ENCODE measurements at regions not wholly inside any gene's neighbourhood (a gene's known extent, or its start where the extent isn't known, plus 50 kb on each side); places are given as distances from the start of the nearest gene placed in this dataset.
"Not testable (repeated sequence)": the region's sequence is repeated elsewhere in the genome, so short reads cannot be mapped to it uniquely, and the experiment has no call there.

GRCh38 chr4:103842076-103842475 lies 122.3 kb upstream of the TACR3 start:
- TF ChIP-seq ZNF70 (CRISPR knock-in tag; IDR thresholded peaks at IDR 0.05) (no peak), GLIS3 (CRISPR knock-in tag; IDR thresholded peaks at IDR 0.05) (no peak), SNAI2 (CRISPR knock-in tag; IDR thresholded peaks at IDR 0.05) (no peak), TSHZ2 (CRISPR knock-in tag; IDR thresholded peaks at IDR 0.05) (no peak), ZNF8 (CRISPR knock-in tag; IDR thresholded peaks at IDR 0.05) (no peak), BACH2 (CRISPR knock-in tag; IDR thresholded peaks at IDR 0.05; ENCODE audit: borderline replicate concordance) (no peak), PPARA (CRISPR knock-in tag; IDR thresholded peaks at IDR 0.05; ENCODE audit: borderline replicate concordance) (no peak), RARB (CRISPR knock-in tag; IDR thresholded peaks at IDR 0.05) (no peak), ESRRG (CRISPR knock-in tag; IDR thresholded peaks at IDR 0.05) (no peak), ZFP3 (CRISPR knock-in tag; IDR thresholded peaks at IDR 0.05) (no peak), OSR1 (CRISPR knock-in tag; IDR thresholded peaks at IDR 0.05) (no peak), ZNF565 (CRISPR knock-in tag; conservative IDR thresholded peaks at IDR 0.05; ENCODE audit: low read depth) (no peak), CSDC2 (CRISPR knock-in tag; IDR thresholded peaks at IDR 0.05) (no peak), TOX (CRISPR knock-in tag; IDR thresholded peaks at IDR 0.05; ENCODE audit: borderline replicate concordance) (no peak), ISL1 (CRISPR knock-in tag; IDR thresholded peaks at IDR 0.05) (no peak), TCF4 (CRISPR knock-in tag; IDR thresholded peaks at IDR 0.05; ENCODE audit: borderline replicate concordance) (no peak), ZFP30 (CRISPR knock-in tag; IDR thresholded peaks at IDR 0.05) (no peak)
- TF ChIP-seq, protein P1, sequence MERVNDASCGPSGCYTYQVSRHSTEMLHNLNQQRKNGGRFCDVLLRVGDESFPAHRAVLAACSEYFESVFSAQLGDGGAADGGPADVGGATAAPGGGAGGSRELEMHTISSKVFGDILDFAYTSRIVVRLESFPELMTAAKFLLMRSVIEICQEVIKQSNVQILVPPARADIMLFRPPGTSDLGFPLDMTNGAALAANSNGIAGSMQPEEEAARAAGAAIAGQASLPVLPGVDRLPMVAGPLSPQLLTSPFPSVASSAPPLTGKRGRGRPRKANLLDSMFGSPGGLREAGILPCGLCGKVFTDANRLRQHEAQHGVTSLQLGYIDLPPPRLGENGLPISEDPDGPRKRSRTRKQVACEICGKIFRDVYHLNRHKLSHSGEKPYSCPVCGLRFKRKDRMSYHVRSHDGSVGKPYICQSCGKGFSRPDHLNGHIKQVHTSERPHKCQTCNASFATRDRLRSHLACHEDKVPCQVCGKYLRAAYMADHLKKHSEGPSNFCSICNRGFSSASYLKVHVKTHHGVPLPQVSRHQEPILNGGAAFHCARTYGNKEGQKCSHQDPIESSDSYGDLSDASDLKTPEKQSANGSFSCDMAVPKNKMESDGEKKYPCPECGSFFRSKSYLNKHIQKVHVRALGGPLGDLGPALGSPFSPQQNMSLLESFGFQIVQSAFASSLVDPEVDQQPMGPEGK (CRISPR knock-in tag; IDR thresholded peaks at IDR 0.05; ENCODE audit: borderline replicate concordance) = no peak
- ATAC-seq = no peak

DNA sequence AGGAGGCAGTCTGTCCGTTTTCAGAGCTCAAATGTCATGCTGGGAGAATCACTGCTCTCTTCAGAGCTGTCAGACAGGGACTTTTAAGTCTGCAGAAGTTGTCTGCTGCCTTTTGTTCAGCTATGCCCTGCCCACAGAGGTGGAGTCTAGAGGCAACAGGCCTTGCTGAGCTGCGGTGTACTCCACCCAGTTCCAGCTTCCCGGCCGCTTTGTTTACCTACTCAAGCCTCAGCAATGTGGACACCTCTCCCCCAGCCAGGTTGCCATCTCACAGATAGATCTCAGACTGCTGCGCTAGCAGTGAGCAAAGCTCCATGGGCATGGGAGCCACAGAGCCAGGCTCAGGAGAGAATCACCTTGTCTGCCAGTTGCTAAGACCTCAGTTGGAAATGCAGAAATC lies 90.5 kb upstream of the TACR3 start:
- not testable (repeated sequence) for ATAC-seq

DNA sequence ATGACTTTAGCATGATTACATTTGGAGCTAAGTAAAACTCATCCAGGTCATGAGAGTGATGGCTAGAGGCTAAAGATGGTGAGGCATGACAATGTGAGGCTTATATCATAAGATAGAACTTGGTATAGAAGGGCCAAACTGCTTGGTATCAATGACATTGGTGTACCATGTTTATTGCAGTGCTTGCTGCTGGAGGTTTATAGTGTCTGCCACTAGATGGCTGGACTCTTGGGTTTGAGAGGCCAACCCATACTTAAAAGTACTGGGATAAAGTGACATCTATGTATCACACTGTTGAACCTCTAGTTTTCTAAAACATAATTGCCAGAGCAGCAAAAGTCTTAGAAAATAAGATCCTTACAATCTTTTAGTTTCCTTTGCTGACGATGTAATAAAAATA lies 83.0 kb upstream of the TACR3 start:
- ATAC-seq = no peak
- no peak for TF ChIP-seq ZFP30 (CRISPR knock-in tag; IDR thresholded peaks at IDR 0.05)
- TF ChIP-seq, protein P1 (CRISPR knock-in tag; IDR thresholded peaks at IDR 0.05; ENCODE audit: borderline replicate concordance) = no peak
- no peak for TF ChIP-seq CREB5 (CRISPR knock-in tag; IDR thresholded peaks at IDR 0.05; ENCODE audit: low read depth)
- no peak for TF ChIP-seq BACH2 (CRISPR knock-in tag; IDR thresholded peaks at IDR 0.05; ENCODE audit: borderline replicate concordance)

GRCh38 chr4:103787057-103787456 lies 67.3 kb upstream of the TACR3 start:
- no peak for ATAC-seq
- TF ChIP-seq SNAI2 (CRISPR knock-in tag; IDR thresholded peaks at IDR 0.05) = no peak

- ATAC-seq = no peak
- no peak for TF ChIP-seq PPARA (CRISPR knock-in tag; IDR thresholded peaks at IDR 0.05; ENCODE audit: borderline replicate concordance)
- TF ChIP-seq TOX (CRISPR knock-in tag; IDR thresholded peaks at IDR 0.05; ENCODE audit: borderline replicate concordance) = no peak
- TF ChIP-seq ZNF8 (CRISPR knock-in tag; IDR thresholded peaks at IDR 0.05) = no peak
- no peak for TF ChIP-seq RARB (CRISPR knock-in tag; IDR thresholded peaks at IDR 0.05)
- TF ChIP-seq CSDC2 (CRISPR knock-in tag; IDR thresholded peaks at IDR 0.05) = no peak
- no peak for TF ChIP-seq BACH2 (CRISPR knock-in tag; IDR thresholded peaks at IDR 0.05; ENCODE audit: borderline replicate concordance)
- TF ChIP-seq ISL1 (CRISPR knock-in tag; IDR thresholded peaks at IDR 0.05) = no peak
- TF ChIP-seq ESRRG (CRISPR knock-in tag; IDR thresholded peaks at IDR 0.05) = no peak
- no peak for TF ChIP-seq TCF4 (CRISPR knock-in tag; IDR thresholded peaks at IDR 0.05; ENCODE audit: borderline replicate concordance)
- TF ChIP-seq ZNF70 (CRISPR knock-in tag; IDR thresholded peaks at IDR 0.05) = no peak
- TF ChIP-seq ZC3H10 (CRISPR knock-in tag; IDR thresholded peaks at IDR 0.05) = no peak
- no peak for TF ChIP-seq ARNTL (CRISPR knock-in tag; IDR thresholded peaks at IDR 0.05; ENCODE audit: borderline replicate concordance, low read depth)
- TF ChIP-seq, protein P1 (CRISPR knock-in tag; IDR thresholded peaks at IDR 0.05; ENCODE audit: borderline replicate concordance) = no peak
- TF ChIP-seq OSR1 (CRISPR knock-in tag; IDR thresholded peaks at IDR 0.05) = no peak
- no peak for TF ChIP-seq GLIS3 (CRISPR knock-in tag; IDR thresholded peaks at IDR 0.05)
- TF ChIP-seq, protein P2, sequence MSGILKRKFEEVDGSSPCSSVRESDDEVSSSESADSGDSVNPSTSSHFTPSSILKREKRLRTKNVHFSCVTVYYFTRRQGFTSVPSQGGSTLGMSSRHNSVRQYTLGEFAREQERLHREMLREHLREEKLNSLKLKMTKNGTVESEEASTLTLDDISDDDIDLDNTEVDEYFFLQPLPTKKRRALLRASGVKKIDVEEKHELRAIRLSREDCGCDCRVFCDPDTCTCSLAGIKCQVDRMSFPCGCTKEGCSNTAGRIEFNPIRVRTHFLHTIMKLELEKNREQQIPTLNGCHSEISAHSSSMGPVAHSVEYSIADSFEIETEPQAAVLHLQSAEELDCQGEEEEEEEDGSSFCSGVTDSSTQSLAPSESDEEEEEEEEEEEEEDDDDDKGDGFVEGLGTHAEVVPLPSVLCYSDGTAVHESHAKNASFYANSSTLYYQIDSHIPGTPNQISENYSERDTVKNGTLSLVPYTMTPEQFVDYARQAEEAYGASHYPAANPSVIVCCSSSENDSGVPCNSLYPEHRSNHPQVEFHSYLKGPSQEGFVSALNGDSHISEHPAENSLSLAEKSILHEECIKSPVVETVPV (CRISPR knock-in tag; IDR thresholded peaks at IDR 0.05) = no peak
These were observed 66.8 kb upstream of the TACR3 start for GRCh38 chr4:103786593-103786992.

All from SK-N-SH treated with all-trans-retinoic acid at 6 μM for 48 hours (cell line).